H1 (cell line): ENCODE measurements at regions not wholly inside any gene's neighbourhood (a gene's known extent, or its start where the extent isn't known, plus 50 kb on each side); places are given as distances from the start of the nearest gene placed in this dataset.

Experiments used
- CTCF ChIA-PET: fragments of 300-600 bp; sonication (Branson Sonifier 250); formaldehyde crosslinking; loops from one replicate; lab custom pipeline; 2021; ENCODE audit not compliant: partially characterized antibody; lab: Charles Lee
- POLR2A ChIA-PET: fragments of 300-600 bp; sonication (Branson Sonifier 250); formaldehyde crosslinking; loops from one replicate; lab custom pipeline; 2021; ENCODE audit warnings: inconsistent platforms; ENCODE audit not compliant: partially characterized antibody; lab: Charles Lee
- DNase-seq, 2 experiments: peaks; one replicate each; pipeline versions ENCODE4 v3.0.0 to v3.0.0-alpha.2; 2010 to 2022; ENCODE audit warnings: low spot score in 2 of 2, low read depth in 1 of 2, mixed read lengths in 1 of 2
- FAIRE-seq: peaks from 2 replicates; lab custom pipeline; 2011; peaks lifted over from hg19 to GRCh38; lab: Jason Lieb, UNC
- H2AFZ ChIP-seq: 2 replicates; pipeline ENCODE4 v1.8.1; 2012; ENCODE audit warnings: low read length, inconsistent platforms
- H2AK5ac ChIP-seq: 2 replicates; pipeline ENCODE4 v1.6.1; 2013; ENCODE audit warnings: low read depth, low read length
- H2BK120ac ChIP-seq: replicated peaks from 2 replicates; pipeline ENCODE3; 2013; ENCODE audit warnings: low read depth, low read length, inconsistent platforms
- H2BK12ac ChIP-seq: 2 replicates; pipeline ENCODE4 v1.6.1; 2013; ENCODE audit warnings: low read depth, low read length
- H2BK15ac ChIP-seq: 2 replicates; pipeline ENCODE4 v1.6.1; 2013; ENCODE audit warnings: low read length
- H2BK20ac ChIP-seq: 2 replicates; pipeline ENCODE4 v1.6.1; 2013; ENCODE audit warnings: low read length
- H2BK5ac ChIP-seq: 2 replicates; pipeline ENCODE4 v1.6.1; 2013; ENCODE audit warnings: low read depth, low read length
- H3K14ac ChIP-seq: 2 replicates; pipeline ENCODE4 v1.6.1; 2013; ENCODE audit warnings: inconsistent platforms; ENCODE audit not compliant: insufficient read length
- H3K18ac ChIP-seq: 2 replicates; pipeline ENCODE4 v1.6.1; 2013; ENCODE audit warnings: low read length; ENCODE audit errors: extremely low read depth
- H3K23ac ChIP-seq: 2 replicates; pipeline ENCODE4 v1.6.1; 2013; ENCODE audit warnings: inconsistent platforms; ENCODE audit not compliant: insufficient read length
- H3K23me2 ChIP-seq: 2 replicates; pipeline ENCODE4 v1.6.1; 2013; ENCODE audit warnings: low read depth, low read length
- H3K27ac ChIP-seq: 2 replicates; pipeline ENCODE4 v1.6.1; 2011; ENCODE audit warnings: low read depth, low read length, inconsistent platforms
- H3K27me3 ChIP-seq, 4 experiments: replicated peaks in 1 of 4; 1 replicate in 1 of 4; 2 replicates in 3 of 4; pipeline versions ENCODE4 v1.6.1 to v1.8.1; 2011 to 2013; ENCODE audit warnings: low read length in 3 of 4, mild to moderate bottlenecking in 3 of 4, inconsistent platforms in 2 of 4, mixed read lengths in 2 of 4, moderate library complexity in 1 of 4; ENCODE audit not compliant: control insufficient read depth in 3 of 4, insufficient read depth in 3 of 4; ENCODE audit errors: extremely low read depth in 1 of 4
- H3K36me3 ChIP-seq, 4 experiments: 2 replicates each; pipeline versions ENCODE4 v1.6.1 to v1.8.1; 2011 to 2013; ENCODE audit warnings: mild to moderate bottlenecking in 4 of 4, low read length in 3 of 4, moderate library complexity in 2 of 4, control low read depth in 1 of 4, inconsistent platforms in 1 of 4; ENCODE audit not compliant: insufficient read depth in 4 of 4, control insufficient read depth in 2 of 4
- H3K4ac ChIP-seq: replicated peaks from 2 replicates; pipeline ENCODE3; 2013; ENCODE audit warnings: low read length, low read depth, mixed read lengths, inconsistent platforms; ENCODE audit not compliant: insufficient read length
- H3K4me1 ChIP-seq, 4 experiments: replicated peaks in 1 of 4; 1 replicate in 1 of 4; 2 replicates in 3 of 4; pipeline versions ENCODE4 v1.6.1 to v1.8.1; 2011 to 2013; ENCODE audit warnings: low read length in 3 of 4, inconsistent platforms in 2 of 4, mixed read lengths in 1 of 4; ENCODE audit not compliant: insufficient read depth in 4 of 4, control insufficient read depth in 3 of 4
- H3K4me2 ChIP-seq, 2 experiments: 2 replicates each; pipeline versions ENCODE4 v1.6.1 to v1.8.1; 2011 to 2013; ENCODE audit warnings: low read depth in 2 of 2, low read length in 2 of 2, control low read depth in 1 of 2, inconsistent platforms in 1 of 2, mild to moderate bottlenecking in 1 of 2; ENCODE audit not compliant: insufficient read depth in 1 of 2
- H3K4me3 ChIP-seq, 4 experiments: fragments of 200-600, 300-600 bp in 1 of 4; sonication (generic), shearing (Covaris generic), sonication (Bioruptor Twin) in 1 of 4; 2 replicates each; pipeline versions ENCODE4 v1.5.1 to v1.8.1; 2011 to 2016; ENCODE audit warnings: low read length in 4 of 4, low read depth in 3 of 4, control low read depth in 2 of 4, inconsistent platforms in 2 of 4, mild to moderate bottlenecking in 2 of 4, mixed read lengths in 1 of 4, moderate library complexity in 1 of 4; ENCODE audit not compliant: insufficient read depth in 2 of 4; ENCODE audit errors: extremely low read depth in 1 of 4
- H3K56ac ChIP-seq: replicated peaks from 2 replicates; pipeline ENCODE3; 2013; ENCODE audit warnings: low read depth, mild to moderate bottlenecking, mixed read lengths, low read length, inconsistent platforms; ENCODE audit not compliant: insufficient read length
- H3K79me1 ChIP-seq: 2 replicates; pipeline ENCODE4 v1.6.1; 2013; ENCODE audit warnings: low read depth, low read length, control low read depth
- H3K79me2 ChIP-seq, 2 experiments: 2 replicates each; pipeline versions ENCODE4 v1.6.1 to v1.8.1; 2012 to 2013; ENCODE audit warnings: low read length in 2 of 2, mild to moderate bottlenecking in 2 of 2, inconsistent platforms in 1 of 2; ENCODE audit not compliant: insufficient read depth in 2 of 2, control insufficient read depth in 1 of 2
- H3K9ac ChIP-seq, 4 experiments: replicated peaks in 1 of 4; 1 replicate in 1 of 4; 2 replicates in 3 of 4; pipeline versions ENCODE4 v1.6.1 to v1.8.1; 2011 to 2013; ENCODE audit warnings: low read depth in 3 of 4, low read length in 3 of 4, control low read depth in 2 of 4, mild to moderate bottlenecking in 2 of 4, moderate library complexity in 2 of 4, inconsistent platforms in 1 of 4; ENCODE audit errors: extremely low read depth in 1 of 4
- H3K9me3 ChIP-seq, 2 experiments: 2 replicates each; pipeline versions ENCODE4 v1.6.1 to v1.8.1; 2012 to 2013; ENCODE audit warnings: mild to moderate bottlenecking in 2 of 2, moderate library complexity in 2 of 2, control low read depth in 1 of 2, inconsistent platforms in 1 of 2, low read depth in 1 of 2, low read length in 1 of 2, mixed read lengths in 1 of 2; ENCODE audit not compliant: insufficient read depth in 2 of 2
- H4K20me1 ChIP-seq, 2 experiments: replicated peaks in 1 of 2; 2 replicates each; pipeline versions ENCODE3 to v1.8.1; 2011 to 2013; ENCODE audit warnings: inconsistent platforms in 2 of 2, low read length in 2 of 2, mild to moderate bottlenecking in 1 of 2; ENCODE audit not compliant: insufficient read depth in 2 of 2, control insufficient read depth in 1 of 2
- H4K5ac ChIP-seq: 2 replicates; pipeline ENCODE4 v1.6.1; 2013; ENCODE audit warnings: low read length, low read depth, mixed read lengths, inconsistent platforms; ENCODE audit not compliant: insufficient read length
- H4K8ac ChIP-seq: 2 replicates; pipeline ENCODE4 v1.8.0; 2013; ENCODE audit warnings: mild to moderate bottlenecking, moderate library complexity, low read length, inconsistent platforms; ENCODE audit not compliant: insufficient read depth; ENCODE audit errors: extremely low read depth
- H4K91ac ChIP-seq: replicated peaks from 2 replicates; pipeline ENCODE3; 2013; ENCODE audit warnings: low read length, mixed read lengths, inconsistent platforms; ENCODE audit not compliant: insufficient read length
- ASH2L ChIP-seq: fragments of 200-600, 300-600 bp; sonication (generic); IDR thresholded peaks from one replicate; pipeline ENCODE4 v1.7.1; 2017; ENCODE audit warnings: low read length
- JUN ChIP-seq: IDR thresholded peaks from 2 replicates; pipeline ENCODE4 v1.6.1; 2011; ENCODE audit warnings: low read depth, mild to moderate bottlenecking, improper control_type of control experiment, low read length
- SIN3A ChIP-seq, 2 experiments: IDR thresholded peaks in 1 of 2; conservative IDR thresholded peaks in 1 of 2; 2 replicates each; pipeline ENCODE4 v1.6.1; 2011 to 2012; ENCODE audit warnings: low read length in 2 of 2, improper control_type of control experiment in 1 of 2, low read depth in 1 of 2, mild to moderate bottlenecking in 1 of 2
- WGBS, 2 experiments: shearing (Covaris generic) in 1 of 2; methylation state at CpG; one replicate each; pipeline versions ENCODE4 v1.1.6 to v1.1.7; 2013 to 2015; ENCODE audit warnings: low lambda C conversion rate in 2 of 2, mixed read lengths in 2 of 2, inconsistent platforms in 1 of 2, low coverage in 1 of 2, missing lambda C conversion rate in 1 of 2; ENCODE audit not compliant: insufficient replicate concordance in 2 of 2, insufficient coverage in 1 of 2, insufficient read length in 1 of 2; ENCODE audit errors: extremely low coverage in 1 of 2, missing lambda C conversion rate in 1 of 2; 5-methylcytosine and 5-hydroxymethylcytosine counted together

DNA sequence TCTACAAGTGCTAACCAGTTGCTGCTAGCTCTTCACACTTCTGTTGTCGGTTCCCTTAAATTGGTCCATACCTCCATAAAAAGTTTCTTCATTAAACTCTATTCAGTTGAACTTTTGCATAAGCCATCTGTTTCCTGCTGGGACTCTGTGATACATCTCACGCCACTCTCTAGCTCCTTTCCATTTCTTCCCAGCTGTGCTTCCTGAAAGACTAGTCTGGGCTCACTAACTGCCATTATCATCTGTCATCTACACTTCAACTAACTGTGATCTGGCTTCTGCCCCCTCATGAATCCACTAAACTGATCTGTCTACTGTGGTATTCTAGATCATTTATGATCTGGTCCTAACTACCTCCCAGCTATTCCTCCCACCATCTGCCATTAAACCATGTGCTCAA is 78.3 kb downstream of the ELAPOR2 start:
- H3K9ac ChIP-seq = no peak overlapping the region
- no peak overlapping the region for H2BK15ac ChIP-seq
- H4K91ac ChIP-seq = no peak overlapping the region
- POLR2A ChIA-PET = interaction anchor here (0.6 kb wide), 1 partner anchor 10 kb away, joined by 4 read pairs; no protein-coding TSS in a partner anchor
- H3K18ac ChIP-seq = no peak overlapping the region
- H3K27me3 ChIP-seq = no peaks in the 10 kb centered on the region
- H2AFZ ChIP-seq = no peak overlapping the region
- H3K4me1 ChIP-seq = no peaks in the 10 kb centered on the region
- no peak overlapping the region for H2BK12ac ChIP-seq
- no peak overlapping the region for H3K14ac ChIP-seq
- H3K23ac ChIP-seq = no peak overlapping the region
- H4K8ac ChIP-seq = no peak overlapping the region
- FAIRE-seq (no peak), DNase-seq (no peak)
- H3K23me2 ChIP-seq = no peaks in the 10 kb centered on the region; the same call in 1 of the 2 replicates
- no peak overlapping the region for H2BK5ac ChIP-seq
- no peak overlapping the region for H3K56ac ChIP-seq
- H3K4me3 ChIP-seq = no peak overlapping the region
- no peak overlapping the region for H3K4me2 ChIP-seq
- no peaks in the 10 kb centered on the region for H3K36me3 ChIP-seq
- H3K79me2 ChIP-seq = peaks cover 3 to 57% of the 10 kb centered on the region in 2 experiments; a peak in 2 of 4 replicates
- peaks cover 0 to 2% of the 10 kb centered on the region in 2 experiments for H4K20me1 ChIP-seq
- no peak overlapping the region for H3K27ac ChIP-seq
- whole genome bisulfite sequencing, 2 experiments = 72% methylated on average over 2 of the region's 2 CpGs; no CpG with 5 or more reads in 1 of the 2 experiments
- TF ChIP-seq JUN (no peak), ASH2L (no peak), SIN3A (conservative IDR thresholded peaks at IDR 0.05 in 1 of 2, IDR thresholded peaks at IDR 0.05 in 1 of 2; ENCODE audit: low read depth in 1 of 2, low read length in 2 of 2) (no peak)
- no peak overlapping the region for H2BK120ac ChIP-seq
- peaks cover 3% of the 10 kb centered on the region; the same call in 1 of the 2 replicates for H3K79me1 ChIP-seq
- peaks cover 0 to 3% of the 10 kb centered on the region in 2 experiments; a peak in 1 of 4 replicates for H3K9me3 ChIP-seq
- H4K5ac ChIP-seq = no peak overlapping the region
- H2BK20ac ChIP-seq = no peak overlapping the region
- H2AK5ac ChIP-seq = no peak overlapping the region
- CTCF ChIA-PET = interaction anchor here (0.9 to 3.5 kb wide), 4 partner anchors 13 to 167 kb away, joined by 3 to 8 read pairs (median 4); no protein-coding TSS in a partner anchor
- H3K4ac ChIP-seq = no peak overlapping the region
